Hematopoietic multipotent progenitor cell (in vitro differentiated cells): ENCODE measurements at regions not wholly inside any gene's neighbourhood (a gene's known extent, or its start where the extent isn't known, plus 50 kb on each side); places are given as distances from the start of the nearest gene placed in this dataset.
"Not testable (repeated sequence)": the region's sequence is repeated elsewhere in the genome, so short reads cannot be mapped to it uniquely, and the experiment has no call there.

Source experiments
- DNase-seq, 3 donors: peaks; one replicate each; pipeline ENCODE4 v3.0.0-alpha.2; 2011 to 2015; ENCODE audit warnings: low read depth in 2 of 3, low spot score in 2 of 3

DNA sequence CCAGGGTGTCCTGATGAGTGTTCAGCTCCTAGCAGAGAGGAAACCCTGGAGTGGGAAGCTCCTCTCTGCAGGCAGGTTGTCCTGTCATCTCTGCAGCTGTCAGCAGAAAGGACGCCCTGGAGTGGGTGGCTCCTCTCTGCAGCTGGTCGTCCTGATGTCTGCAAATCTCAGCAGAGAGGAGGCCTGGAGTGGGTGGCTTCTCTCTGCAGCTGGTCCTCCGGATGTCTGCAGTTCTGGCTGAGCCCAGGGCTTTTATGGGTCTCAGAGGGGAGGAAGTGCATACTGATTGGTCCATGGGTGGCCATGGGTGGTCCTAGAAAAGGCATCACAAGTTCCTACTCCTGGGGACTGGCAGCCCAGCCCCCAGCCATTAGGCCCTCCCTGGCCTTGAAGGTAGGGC lies 102.6 kb upstream of the BNIP2 start:
- DNase-seq, result no peak

DNA sequence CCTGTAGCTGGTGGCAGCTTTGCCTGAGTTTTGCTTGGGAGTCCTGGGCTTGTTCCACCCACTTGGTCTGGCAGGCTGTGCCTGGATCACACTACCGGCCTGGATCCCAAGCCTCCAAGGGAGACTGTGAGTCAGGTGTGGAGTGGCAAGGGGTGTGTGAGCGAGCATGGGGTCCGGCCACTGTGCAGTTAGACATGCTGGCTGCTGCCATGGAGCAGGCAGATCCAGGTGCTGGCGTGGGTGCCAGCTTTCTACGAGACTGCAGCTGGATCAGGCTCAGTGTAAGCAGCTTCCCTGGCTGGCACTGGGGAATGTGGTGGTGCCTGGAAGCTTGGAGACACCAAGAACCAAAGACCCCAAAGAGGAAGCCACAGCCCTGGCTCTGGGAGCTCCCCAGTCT lies 102.0 kb upstream of the BNIP2 start:
- DNase-seq, result no peak

DNA sequence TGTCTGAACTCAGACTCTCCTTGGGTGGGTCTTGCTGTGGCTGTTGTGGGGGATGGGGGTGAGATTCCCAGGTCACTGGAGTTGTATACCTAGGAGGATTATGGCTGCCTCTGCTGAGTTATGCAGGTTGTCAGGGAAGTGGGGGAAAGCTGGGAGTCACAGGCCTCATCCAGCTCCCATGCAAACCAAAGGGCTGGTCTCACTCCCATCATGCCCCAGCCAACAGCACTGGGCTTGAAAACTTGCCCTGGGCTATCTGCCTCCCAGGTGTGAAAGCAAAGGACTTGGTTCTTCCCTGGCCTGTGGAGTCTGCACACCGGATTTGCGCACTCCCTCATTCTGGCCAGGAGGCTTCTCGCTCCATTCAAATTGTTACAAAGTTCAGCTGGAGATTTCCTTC lies 97.3 kb upstream of the BNIP2 start:
- not testable (repeated sequence) for DNase-seq

DNA sequence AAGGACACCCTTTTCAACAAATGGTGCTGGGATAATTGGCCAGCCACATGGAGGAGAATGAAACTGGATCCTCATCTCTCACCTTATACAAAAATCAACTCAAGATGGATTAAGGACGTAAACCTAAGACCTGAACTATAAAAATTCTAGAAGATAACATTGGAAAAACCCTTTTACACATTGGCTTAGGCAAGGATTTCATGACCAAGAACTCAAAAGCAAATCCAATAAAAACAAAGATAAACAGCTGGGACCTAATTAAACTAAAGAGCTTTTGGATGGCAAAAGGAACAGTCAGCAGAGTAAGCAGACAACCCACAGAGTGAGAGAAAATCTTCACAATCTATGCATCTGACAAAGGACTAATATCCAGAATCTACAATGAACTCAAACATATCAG lies 96.9 kb upstream of the BNIP2 start:
- DNase-seq, result not testable (repeated sequence)

DNA sequence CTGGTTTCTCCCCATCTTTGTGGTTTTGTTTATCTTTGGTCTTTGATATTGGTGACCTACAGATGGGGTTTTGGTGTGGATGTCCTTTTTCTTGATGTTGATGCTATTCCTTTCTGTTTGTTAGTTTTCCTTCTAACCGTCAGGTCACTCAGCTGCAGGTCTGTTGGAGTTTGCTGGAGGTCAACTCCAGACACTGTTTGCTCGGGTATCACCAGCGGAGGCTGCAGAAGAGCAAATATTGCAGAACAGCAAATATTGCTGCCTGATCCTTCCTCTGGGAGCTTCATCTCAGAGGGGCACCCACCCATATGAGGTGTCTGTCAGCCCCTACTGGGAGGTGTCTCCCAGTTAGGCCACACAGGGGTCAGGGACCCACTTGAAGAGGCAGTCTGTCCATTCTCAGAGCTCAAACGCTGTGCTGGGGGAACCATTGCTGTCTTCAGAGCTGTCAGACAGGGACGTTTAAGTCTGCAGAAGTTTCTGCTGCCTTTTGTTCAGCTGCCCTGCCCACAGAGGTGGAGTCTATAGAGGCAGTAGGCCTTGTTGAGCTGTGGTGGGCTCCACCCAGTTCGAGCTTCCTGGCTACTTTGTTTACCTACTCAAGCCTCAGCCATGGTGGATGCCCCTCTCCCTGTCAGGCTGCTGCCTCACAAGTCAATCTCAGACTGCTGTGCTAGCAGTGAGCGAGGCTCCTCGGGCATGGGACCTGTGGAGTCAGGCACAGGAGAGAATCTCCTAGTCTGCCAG lies 94.8 kb upstream of the BNIP2 start:
- not testable (repeated sequence) for DNase-seq

DNA sequence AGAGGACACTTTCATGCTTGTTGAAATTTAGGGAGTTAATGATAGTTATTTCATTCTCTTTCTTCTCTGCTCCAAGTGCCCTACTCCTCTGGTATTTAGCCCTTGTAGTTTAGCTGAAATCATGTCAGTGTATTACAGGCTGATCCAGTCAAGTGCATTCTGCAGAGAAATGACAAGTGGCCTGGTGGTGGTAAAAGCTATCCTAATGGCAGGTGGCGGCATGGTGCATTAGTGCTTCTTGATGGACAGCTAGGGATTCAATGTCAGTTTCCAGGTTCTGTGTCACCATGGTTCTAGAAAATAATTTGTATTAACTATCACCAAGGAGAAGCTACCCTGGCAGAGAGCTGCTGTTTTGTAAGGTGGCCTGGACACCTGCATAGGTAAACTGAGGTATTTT lies 90.0 kb upstream of the BNIP2 start:
- no peak for DNase-seq

DNA sequence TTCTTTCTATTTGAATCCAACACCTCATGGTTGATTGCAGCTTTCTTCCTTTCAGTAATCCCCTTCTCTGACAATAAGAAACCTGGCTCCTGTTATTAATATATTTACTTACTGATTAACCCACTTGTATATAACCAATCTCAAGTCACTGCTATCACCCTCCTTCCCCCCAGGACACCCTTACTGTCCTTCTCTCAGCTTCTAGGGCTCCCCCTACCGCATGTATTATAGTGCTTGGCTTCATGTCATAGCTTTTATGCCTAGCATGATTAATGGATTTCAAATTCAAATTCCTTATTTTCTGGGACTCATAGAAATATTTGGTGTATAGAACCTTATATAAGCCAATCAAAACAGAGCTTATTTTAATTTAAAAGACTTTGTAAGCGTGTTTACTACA lies 75.7 kb upstream of the BNIP2 start:
- DNase-seq, result no peak

DNA sequence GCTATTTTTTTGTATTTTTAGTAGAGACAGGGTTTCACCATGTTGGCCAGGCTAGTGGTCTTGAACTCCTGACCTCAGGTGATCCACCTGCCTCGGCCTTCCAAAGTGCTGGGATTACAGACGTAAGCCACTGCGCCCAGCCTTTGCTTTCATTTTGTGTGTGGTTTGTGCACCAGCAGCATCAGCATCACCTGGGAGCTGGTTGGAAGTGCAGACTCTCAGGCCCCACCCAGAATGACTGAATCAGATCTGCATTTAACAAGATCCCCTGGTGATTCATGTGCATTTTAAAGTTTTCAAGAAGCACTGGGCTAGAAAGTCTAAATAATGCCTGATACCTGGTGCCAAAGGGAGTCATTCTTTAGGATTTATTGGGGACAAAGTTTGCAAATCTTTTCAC lies 73.4 kb upstream of the BNIP2 start:
- no peak for DNase-seq

DNA sequence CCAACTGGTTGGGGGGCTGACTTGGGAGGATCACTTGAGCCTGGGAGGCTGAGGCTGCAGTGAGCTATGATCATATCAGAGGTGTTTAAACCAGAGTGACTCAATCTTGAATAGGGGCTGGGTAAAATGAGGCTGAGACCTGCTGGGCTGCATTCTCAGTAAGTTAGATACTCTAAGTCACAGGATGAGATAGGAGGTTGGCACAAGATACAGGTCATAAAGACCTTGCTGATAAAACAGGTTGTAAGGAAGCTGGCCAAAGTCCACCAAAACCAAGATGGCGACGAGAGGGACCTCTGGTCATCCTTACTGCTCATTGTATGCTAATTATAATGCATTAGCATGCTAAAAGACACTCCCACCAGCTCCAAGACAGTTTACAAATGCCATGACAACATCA lies 71.1 kb upstream of the BNIP2 start:
- DNase-seq, result not testable (repeated sequence)

DNA sequence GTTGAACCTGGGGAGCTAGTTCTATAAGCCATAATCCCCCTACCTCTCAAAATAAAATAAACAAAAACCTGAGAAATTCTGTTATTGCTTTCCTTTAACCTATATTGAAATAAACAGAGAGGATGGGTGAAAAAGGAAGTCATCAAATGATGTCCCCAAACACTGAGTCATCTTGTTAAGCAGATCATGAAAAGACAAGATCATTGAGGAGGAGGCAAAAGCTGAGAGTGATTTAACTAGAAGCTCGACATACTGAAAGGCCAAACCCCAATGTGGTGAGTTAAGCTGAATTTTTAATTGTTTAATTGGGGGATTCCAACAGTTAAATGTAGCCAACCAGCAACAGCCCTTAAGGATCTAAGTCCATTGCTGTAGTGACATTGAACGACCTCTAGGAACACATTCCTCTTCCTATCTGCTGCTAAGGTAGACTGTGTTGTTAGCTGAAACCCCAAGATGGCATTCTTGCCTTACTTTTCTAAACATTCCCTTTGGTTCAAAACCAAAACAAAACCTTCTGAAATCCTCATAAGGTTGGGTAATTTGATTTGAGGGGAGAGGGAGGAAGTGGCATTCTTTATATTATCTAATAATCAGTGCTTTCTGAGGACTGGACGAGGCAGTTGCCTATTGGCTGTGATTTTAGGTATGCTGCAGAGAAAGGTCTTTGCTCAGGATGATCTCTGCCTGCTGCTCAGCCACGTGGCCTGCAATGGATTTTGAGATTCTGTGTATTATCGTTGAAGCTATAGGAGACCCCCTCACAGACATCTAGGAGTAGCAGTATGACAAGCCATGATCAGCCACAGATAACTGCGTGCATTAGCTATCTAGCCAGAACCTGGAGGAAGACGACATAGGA lies 62.7 kb upstream of the BNIP2 start:
- peak; percentile 4 to 19 (median 18) for DNase-seq

DNA sequence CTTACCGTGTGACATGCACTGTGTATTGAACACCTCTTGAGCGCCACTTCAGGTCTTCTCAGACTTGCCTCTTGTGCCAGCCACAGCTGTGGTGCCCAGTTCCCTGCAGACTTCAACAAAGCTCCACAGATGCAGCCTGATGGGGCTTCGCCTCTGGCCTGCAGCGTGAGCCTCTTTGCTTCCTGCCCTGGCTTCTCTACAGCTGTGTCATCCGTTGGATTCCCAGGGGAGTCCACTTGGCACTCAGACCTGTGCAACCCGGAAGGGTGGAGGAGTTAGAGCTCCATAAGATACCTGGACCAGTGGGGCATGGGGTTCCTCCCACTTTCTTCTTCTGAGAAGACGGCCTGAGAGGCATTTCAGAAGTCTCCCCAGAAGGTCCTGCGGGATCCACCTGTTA lies 57.7 kb upstream of the BNIP2 start:
- DNase-seq, result no peak

DNA sequence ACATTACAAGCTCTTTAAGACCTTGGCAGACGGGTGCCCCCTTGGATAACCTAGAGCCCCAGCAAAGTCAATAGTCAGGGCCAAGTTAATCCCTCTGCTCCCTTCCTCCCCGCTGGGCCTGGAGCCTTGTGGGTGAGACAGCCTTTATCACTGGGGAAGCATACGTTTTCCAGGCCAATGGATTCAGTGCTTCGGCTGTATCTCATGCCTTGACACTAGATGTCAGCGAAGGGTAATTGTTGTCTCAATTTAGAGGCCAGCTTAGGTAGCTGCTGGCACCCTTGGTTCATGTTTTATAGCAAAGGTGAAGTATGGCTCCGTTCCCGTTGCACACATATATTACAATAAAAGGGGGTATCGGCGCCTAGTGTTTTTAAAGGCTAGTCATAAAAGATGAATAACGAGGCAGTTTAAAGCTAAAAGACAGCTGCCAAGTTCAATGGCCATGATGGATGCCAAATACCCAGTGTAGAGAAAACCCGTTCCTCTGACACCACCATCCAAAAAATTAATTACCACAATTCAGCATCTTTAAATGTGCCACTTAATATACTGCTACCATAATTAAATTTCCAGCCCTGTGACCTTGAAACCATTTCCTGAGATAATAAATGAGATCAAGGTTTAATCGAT lies 52.3 kb upstream of the BNIP2 start:
- DNase-seq, result peak in 2 of 3 donors; percentile 8 to 10

DNA sequence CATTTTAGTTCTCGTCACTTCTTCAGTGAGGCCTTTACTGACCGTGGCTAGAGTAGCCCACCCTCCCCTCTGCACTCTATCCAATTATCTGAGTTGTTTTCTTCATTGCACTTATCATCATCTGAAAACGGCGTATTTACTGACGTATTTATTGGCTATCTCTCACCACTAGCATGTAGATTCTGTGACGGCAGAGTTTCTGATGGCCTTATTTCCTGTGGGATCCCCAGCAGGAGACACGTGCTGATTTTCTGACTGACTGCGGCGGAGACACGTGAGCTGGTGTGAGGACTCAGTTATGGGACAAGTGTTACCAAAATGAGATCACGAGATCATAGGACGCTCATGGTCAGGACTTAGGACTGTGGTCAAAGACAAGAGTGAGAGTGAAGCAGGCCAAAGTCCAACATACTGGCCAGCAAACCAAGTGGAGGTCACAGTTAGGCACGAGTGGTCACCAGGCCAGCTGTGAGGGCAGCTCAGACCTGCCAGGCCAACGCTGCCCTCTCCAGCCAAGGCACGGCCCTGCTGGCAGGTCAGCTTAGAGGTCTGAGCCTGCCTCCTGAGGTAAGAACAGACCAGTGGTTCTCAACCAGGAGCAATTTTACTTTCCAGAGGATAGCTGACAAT lies 50.6 kb upstream of the BNIP2 start:
- no peak for DNase-seq
